Lower leg skin (tissue), 4 donors: ENCODE measurements at regions not wholly inside any gene's neighbourhood (a gene's known extent, or its start where the extent isn't known, plus 50 kb on each side); places are given as distances from the start of the nearest gene placed in this dataset.

Experiments
- DNase-seq, 2 donors: peaks; one replicate each; pipeline ENCODE4 v3.0.0-alpha.2; 2019; ENCODE audit warnings: low spot score in 2 of 2
- H3K4me3 ChIP-seq: fragments of 200-600 bp; sonication (generic); 2 replicates; pipeline ENCODE4 v1.5.1; 2017; ENCODE audit warnings: mild to moderate bottlenecking, low read depth; ENCODE audit not compliant: poor library complexity, severe bottlenecking
- POLR2A ChIP-seq, 2 donors: fragments of 450-650 bp; IDR thresholded peaks; one replicate each; pipeline ENCODE4 v1.6.1; 2016 to 2017; ENCODE audit warnings: antibody characterized with exemption in 2 of 2, mild to moderate bottlenecking in 1 of 2, moderate library complexity in 1 of 2
- WGBS, 2 donors: methylation state at CpG; one replicate each; pipeline ENCODE4 v1.1.5; 2018; 5-methylcytosine and 5-hydroxymethylcytosine counted together
- intact Hi-C: fragments of 100-400 bp; cut with DNase I; formaldehyde crosslinking; loops from one replicate; pipeline ENCODE4 v1.15.0; 2023; ENCODE audit warnings: low total_unique reads
- TF ChIP-seq, protein P1 (sequence below), 3 donors: fragments of 450-650 bp; IDR thresholded peaks; one replicate each; pipeline ENCODE4 v1.5.1; 2016; ENCODE audit warnings: antibody characterized with exemption in 3 of 3, mild to moderate bottlenecking in 3 of 3, moderate library complexity in 2 of 3

DNA sequence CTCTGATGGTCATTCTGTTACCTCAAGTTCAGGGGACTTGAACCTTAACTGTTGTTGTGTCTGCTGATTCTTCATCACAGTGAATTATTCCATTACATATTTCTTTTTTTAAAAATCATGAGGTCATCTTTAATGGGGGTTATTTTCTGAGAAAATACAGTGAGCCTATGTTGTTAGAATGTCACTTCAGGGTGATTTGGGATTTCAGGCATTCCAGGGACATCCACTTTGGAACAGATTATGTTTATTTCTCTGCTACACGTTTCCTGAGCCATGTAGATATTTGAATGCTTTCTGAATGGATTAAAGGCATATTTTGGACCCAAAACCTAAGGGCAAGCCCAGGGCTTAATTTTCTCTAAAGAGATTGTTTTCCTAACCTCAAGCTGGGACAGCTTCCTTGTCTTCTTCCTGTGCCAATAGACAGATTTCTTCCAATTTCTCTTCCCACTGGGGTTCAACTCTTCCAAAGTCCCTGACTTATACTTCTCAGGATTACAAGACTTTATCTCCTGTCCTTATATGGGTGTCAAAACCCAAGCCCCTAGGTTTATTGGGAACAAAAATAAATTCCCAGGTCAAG lies 271.7 kb downstream of the ARHGAP12 start:
- no peak for DNase-seq
- TF ChIP-seq, protein P1, sequence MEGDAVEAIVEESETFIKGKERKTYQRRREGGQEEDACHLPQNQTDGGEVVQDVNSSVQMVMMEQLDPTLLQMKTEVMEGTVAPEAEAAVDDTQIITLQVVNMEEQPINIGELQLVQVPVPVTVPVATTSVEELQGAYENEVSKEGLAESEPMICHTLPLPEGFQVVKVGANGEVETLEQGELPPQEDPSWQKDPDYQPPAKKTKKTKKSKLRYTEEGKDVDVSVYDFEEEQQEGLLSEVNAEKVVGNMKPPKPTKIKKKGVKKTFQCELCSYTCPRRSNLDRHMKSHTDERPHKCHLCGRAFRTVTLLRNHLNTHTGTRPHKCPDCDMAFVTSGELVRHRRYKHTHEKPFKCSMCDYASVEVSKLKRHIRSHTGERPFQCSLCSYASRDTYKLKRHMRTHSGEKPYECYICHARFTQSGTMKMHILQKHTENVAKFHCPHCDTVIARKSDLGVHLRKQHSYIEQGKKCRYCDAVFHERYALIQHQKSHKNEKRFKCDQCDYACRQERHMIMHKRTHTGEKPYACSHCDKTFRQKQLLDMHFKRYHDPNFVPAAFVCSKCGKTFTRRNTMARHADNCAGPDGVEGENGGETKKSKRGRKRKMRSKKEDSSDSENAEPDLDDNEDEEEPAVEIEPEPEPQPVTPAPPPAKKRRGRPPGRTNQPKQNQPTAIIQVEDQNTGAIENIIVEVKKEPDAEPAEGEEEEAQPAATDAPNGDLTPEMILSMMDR (IDR thresholded peaks at IDR 0.05), result no peak
- TF ChIP-seq POLR2A (IDR thresholded peaks at IDR 0.05), result no peak
- no peak overlapping the region for H3K4me3 ChIP-seq
- WGBS, 2 donors, result 21 to 29% methylated on average over 1 of the region's 1 CpG
- intact Hi-C loops, result no loop called here

DNA sequence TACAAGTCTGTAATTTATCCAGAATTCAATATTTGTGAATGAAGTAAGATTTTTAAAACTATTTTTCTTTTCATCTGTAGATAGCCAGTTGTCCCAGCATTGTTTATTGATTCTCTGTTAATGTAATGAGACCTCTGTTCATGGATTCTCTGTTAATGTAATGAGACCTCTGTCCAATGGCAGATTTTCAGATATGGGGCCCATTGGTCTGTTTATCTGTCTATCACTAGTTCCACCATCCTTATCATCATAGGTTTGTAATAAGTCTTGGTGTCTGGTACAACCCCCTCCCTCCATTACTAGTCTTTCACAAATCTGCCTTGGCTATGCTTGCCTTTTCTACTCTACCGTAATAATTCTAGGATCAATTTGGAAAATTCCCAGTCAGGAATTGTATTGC lies 276.6 kb downstream of the ARHGAP12 start:
- no peak overlapping the region for H3K4me3 ChIP-seq
- intact Hi-C loops, result no loop called here
- DNase-seq, result no peak
- no peak for TF ChIP-seq POLR2A (IDR thresholded peaks at IDR 0.05)
- TF ChIP-seq, protein P1 (IDR thresholded peaks at IDR 0.05), result no peak
- 97 to 100% methylated on average over 1 of the region's 1 CpG for WGBS, 2 donors

DNA sequence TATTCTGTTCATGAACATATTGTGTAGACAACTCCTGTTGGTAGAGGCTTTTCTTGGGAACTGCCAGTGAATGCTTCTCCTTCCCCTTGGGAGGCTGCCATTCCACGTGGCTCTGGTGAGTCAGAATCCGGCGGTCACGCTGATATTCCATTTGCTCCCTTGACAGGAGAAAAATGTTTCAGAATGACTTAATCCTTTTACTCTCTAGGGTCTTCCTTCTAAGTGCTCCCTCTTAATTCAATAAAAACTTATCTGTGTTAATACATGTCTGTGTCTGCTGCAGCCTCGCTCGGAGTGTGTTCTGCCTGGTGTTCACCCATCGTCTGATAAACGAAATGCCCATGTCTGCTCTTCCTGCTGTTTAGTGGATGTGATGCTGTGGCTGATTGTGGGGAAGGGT lies 278.6 kb downstream of the ARHGAP12 start:
- intact Hi-C loops, result no loop called here
- no peak overlapping the region for H3K4me3 ChIP-seq
- TF ChIP-seq POLR2A (IDR thresholded peaks at IDR 0.05), result no peak
- TF ChIP-seq, protein P1 (IDR thresholded peaks at IDR 0.05), result no peak
- 25 to 41% methylated on average over 8 of the region's 8 CpGs for WGBS, 2 donors
- DNase-seq, result peak; percentile 78 to 94

DNA sequence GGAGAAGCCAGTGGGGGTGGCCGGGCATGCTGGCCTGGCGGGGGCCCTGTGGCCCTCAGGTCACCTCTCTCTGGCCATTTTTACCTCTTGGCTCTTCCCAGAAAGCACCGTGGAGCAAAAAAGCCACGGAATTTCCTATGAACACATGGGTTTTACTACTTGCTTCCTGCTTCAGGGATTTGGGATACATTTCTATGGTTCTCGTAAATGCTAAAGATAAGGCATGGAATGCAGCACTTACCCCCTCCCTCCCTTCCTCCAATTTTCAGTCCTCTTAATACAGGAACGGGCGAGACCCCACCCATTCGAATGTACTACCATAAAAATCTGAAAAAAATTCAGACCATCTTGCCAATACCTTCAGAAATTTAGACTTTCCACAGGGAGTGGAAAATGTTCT lies 279.7 kb downstream of the ARHGAP12 start:
- DNase-seq, result no peak
- intact Hi-C loops, result no loop called here
- 64 to 69% methylated on average over 8 of the region's 8 CpGs for WGBS, 2 donors
- H3K4me3 ChIP-seq, result no peak overlapping the region
- no peak for TF ChIP-seq POLR2A (IDR thresholded peaks at IDR 0.05)
- TF ChIP-seq, protein P1 (IDR thresholded peaks at IDR 0.05), result no peak

DNA sequence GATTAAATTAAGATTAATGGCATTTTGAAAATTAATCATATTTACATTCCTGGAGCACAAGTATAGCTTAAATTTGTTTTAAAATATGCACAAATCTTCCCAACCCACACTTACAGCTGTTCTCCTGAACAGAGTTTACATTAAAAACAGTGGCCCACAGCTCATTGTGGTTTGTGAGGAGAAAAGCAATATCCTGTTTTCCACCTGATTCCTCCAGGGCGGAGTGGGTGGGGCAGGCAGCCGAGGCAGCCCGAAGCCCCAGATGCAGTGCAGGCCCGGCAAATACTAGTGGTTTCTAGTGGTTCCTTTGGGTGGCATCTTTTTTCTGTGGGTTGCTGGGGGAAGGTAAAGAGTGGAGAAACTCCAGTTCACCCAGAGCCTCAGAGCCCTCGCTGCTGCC lies 280.8 kb downstream of the ARHGAP12 start:
- 67 to 76% methylated on average over 5 of the region's 5 CpGs for WGBS, 2 donors
- DNase-seq, result no peak
- intact Hi-C loops, result no loop called here
- no peak overlapping the region for H3K4me3 ChIP-seq
- no peak for TF ChIP-seq POLR2A (IDR thresholded peaks at IDR 0.05)
- TF ChIP-seq, protein P1 (IDR thresholded peaks at IDR 0.05), result no peak

DNA sequence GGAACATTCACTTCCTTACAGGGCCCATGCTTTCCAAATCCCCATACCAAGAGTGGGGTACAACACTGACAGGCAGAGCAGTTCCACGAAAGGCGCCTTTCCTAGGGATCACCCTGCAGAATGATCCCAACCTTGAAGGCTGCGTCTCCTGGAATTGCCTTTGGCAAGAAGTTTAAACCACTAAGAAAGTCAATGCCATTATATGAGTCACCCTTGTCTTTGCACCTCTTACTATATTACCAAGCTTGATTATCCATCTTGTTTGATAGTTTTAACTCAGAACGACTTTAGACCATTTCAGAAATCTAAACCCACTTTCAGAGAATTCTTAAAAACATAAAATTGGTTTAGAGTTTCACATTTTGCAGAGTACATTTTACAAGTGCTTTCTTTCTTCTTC lies 282.1 kb downstream of the ARHGAP12 start:
- TF ChIP-seq, protein P1 (IDR thresholded peaks at IDR 0.05), result no peak
- TF ChIP-seq POLR2A (IDR thresholded peaks at IDR 0.05), result no peak
- intact Hi-C loops, result no loop called here
- no peak overlapping the region for H3K4me3 ChIP-seq
- DNase-seq, result no peak
- 67 to 76% methylated on average over 4 of the region's 4 CpGs for WGBS, 2 donors
